Suprapubic skin (tissue), 3 donors: ENCODE measurements at regions not wholly inside any gene's neighbourhood (a gene's known extent, or its start where the extent isn't known, plus 50 kb on each side); places are given as distances from the start of the nearest gene placed in this dataset.

Experiments used
- CTCF ChIP-seq, 2 donors: fragments of 200-600 bp in 1 of 2; fragments of 450-650 bp in 1 of 2; sonication (generic) in 1 of 2; IDR thresholded peaks; one replicate each; pipeline ENCODE4 v1.5.1; 2016 to 2019; ENCODE audit warnings: antibody characterized with exemption in 2 of 2, mild to moderate bottlenecking in 1 of 2, moderate library complexity in 1 of 2
- EP300 ChIP-seq: sonication (generic); formaldehyde crosslinking; IDR thresholded peaks from one replicate; pipeline ENCODE4 v1.6.1; 2017; ENCODE audit warnings: antibody characterized with exemption
- POLR2A ChIP-seq, 2 donors: fragments of 450-650 bp; IDR thresholded peaks; one replicate each; pipeline ENCODE4 v1.6.1; 2017; ENCODE audit warnings: antibody characterized with exemption in 2 of 2, mild to moderate bottlenecking in 2 of 2, moderate library complexity in 2 of 2

GRCh38 chr20:22232923-22233322 is 351.4 kb downstream of the FOXA2 start:
- TF ChIP-seq POLR2A (IDR thresholded peaks at IDR 0.05) (no peak), CTCF (IDR thresholded peaks at IDR 0.05) (no peak), EP300 (no peak)
